ENCODE measurements at regions not wholly inside any gene's neighbourhood (a gene's known extent, or its start where the extent isn't known, plus 50 kb on each side); places are given as distances from the start of the nearest gene placed in this dataset.

GRCh38 chr12:47370421-47370820 lies 290.7 kb upstream of the AMIGO2 start:
- Histone ChIP-seq H3K79me2 (replicated peaks; ENCODE audit: insufficient read depth) (no peaks in the 10 kb centered on the region), H3K4me3 (no peak overlapping the region), H4K20me1 (replicated peaks; ENCODE audit: insufficient read depth) (no peaks in the 10 kb centered on the region), H3K27ac (ENCODE audit: low read depth) (no peak overlapping the region), H3F3A (replicated peaks; ENCODE audit: low read depth) (no peaks in the 10 kb centered on the region), H3K9me2 (ENCODE audit: insufficient read depth) (no peaks in the 10 kb centered on the region), H2AFZ (no peak overlapping the region), H3K4me1 (ENCODE audit: insufficient read depth) (no peaks in the 10 kb centered on the region), H3K4me2 (no peak overlapping the region), H3K27me3 (ENCODE audit: insufficient read depth) (no peaks in the 10 kb centered on the region), H3K36me3 (ENCODE audit: insufficient read depth) (no peaks in the 10 kb centered on the region)
- no peaks in the 10 kb centered on the region for H3K9me3 Mint-ChIP-seq
- H3K36me3 Mint-ChIP-seq (ENCODE audit: low read depth): no peaks in the 10 kb centered on the region
- H3K27ac Mint-ChIP-seq: no peak overlapping the region
- H3K27me3 Mint-ChIP-seq (ENCODE audit: insufficient read depth, low read depth, poor library complexity): peaks cover 1% of the 10 kb centered on the region
- no peak overlapping the region for H3K4me3 Mint-ChIP-seq
- H3K4me1 Mint-ChIP-seq: no peaks in the 10 kb centered on the region
- no peak for ATAC-seq
- TF ChIP-seq CTCF (conservative IDR thresholded peaks at IDR 0.05; ENCODE audit: low read depth in 2 of 2) (no peak), ZNF462 (CRISPR knock-in tag; IDR thresholded peaks at IDR 0.05) (no peak), EZH2 (IDR thresholded peaks at IDR 0.05; ENCODE audit: low read depth, unreplicated experiment) (no peak), STAT1 (IDR thresholded peaks at IDR 0.05; ENCODE audit: unreplicated experiment) (no peak), CREB1 (CRISPR knock-in tag; IDR thresholded peaks at IDR 0.05; ENCODE audit: low read depth) (no peak)
- DNase-seq (ENCODE audit: low spot score): no peak

All from GM23338 (cell line).